Loucy (cell line): ENCODE measurements at regions not wholly inside any gene's neighbourhood (a gene's known extent, or its start where the extent isn't known, plus 50 kb on each side); places are given as distances from the start of the nearest gene placed in this dataset.

Experiments
- H2AFZ ChIP-seq: fragments of 200-600 bp; sonication (generic); 2 replicates; pipeline ENCODE4 v1.6.0; 2016; ENCODE audit warnings: antibody characterized with exemption, mild to moderate bottlenecking, low read length, moderate library complexity
- H3F3A ChIP-seq: fragments of 200-600 bp; 2 replicates; pipeline ENCODE4 v1.6.0; 2016; ENCODE audit warnings: antibody characterized with exemption, low read depth, mild to moderate bottlenecking
- H3K27me3 ChIP-seq: fragments of 200-600 bp; sonication (generic); 2 replicates; pipeline ENCODE4 v1.6.1; 2014; ENCODE audit warnings: low read length, mild to moderate bottlenecking; ENCODE audit not compliant: insufficient read depth, poor library complexity, severe bottlenecking
- H3K36me3 ChIP-seq: fragments of 200-600 bp; sonication (generic); 2 replicates; pipeline ENCODE4 v1.6.1; 2016; ENCODE audit warnings: low read length; ENCODE audit not compliant: insufficient read depth
- H3K4me1 ChIP-seq: fragments of 200-600 bp; sonication (generic); 2 replicates; pipeline ENCODE4 v1.5.1; 2014; ENCODE audit warnings: low read length, mild to moderate bottlenecking; ENCODE audit not compliant: insufficient read depth, poor library complexity, severe bottlenecking
- H3K4me2 ChIP-seq: fragments of 200-600 bp; sonication (generic); 2 replicates; pipeline ENCODE4 v1.6.0; 2014; ENCODE audit warnings: antibody characterized with exemption, low read length, low read depth, mild to moderate bottlenecking; ENCODE audit not compliant: poor library complexity, severe bottlenecking
- H3K4me3 ChIP-seq: fragments of 200-600 bp; sonication (generic); 2 replicates; pipeline ENCODE4 v1.5.1; 2014; ENCODE audit warnings: low read length, mild to moderate bottlenecking, mixed read lengths; ENCODE audit not compliant: poor library complexity, severe bottlenecking
- H3K79me2 ChIP-seq: fragments of 200-600 bp; sonication (generic); 2 replicates; pipeline ENCODE4 v1.6.1; 2014; ENCODE audit warnings: low read length; ENCODE audit not compliant: insufficient read depth
- H3K9ac ChIP-seq: fragments of 200-600 bp; sonication (generic); 2 replicates; pipeline ENCODE4 v1.6.0; 2014; ENCODE audit warnings: mild to moderate bottlenecking, low read depth, low read length, moderate library complexity; ENCODE audit not compliant: poor library complexity, severe bottlenecking
- H3K9me2 ChIP-seq: fragments of 200-600 bp; sonication (generic); replicated peaks from 2 replicates; pipeline ENCODE4 v1.6.1; 2016; ENCODE audit warnings: low read depth, low read length, mixed read lengths
- H3K9me3 ChIP-seq: fragments of 200-600 bp; sonication (generic); 2 replicates; pipeline ENCODE4 v1.6.1; 2014; ENCODE audit warnings: mild to moderate bottlenecking, antibody characterized with exemption, low read length, low read depth; ENCODE audit not compliant: insufficient read depth
- H4K20me1 ChIP-seq: fragments of 200-600 bp; sonication (generic); 2 replicates; pipeline ENCODE4 v1.6.0; 2014; ENCODE audit warnings: antibody characterized with exemption, low read length, mild to moderate bottlenecking; ENCODE audit not compliant: insufficient read depth, poor library complexity, severe bottlenecking
- EZH2phosphoT487 ChIP-seq: fragments of 200-600 bp; IDR thresholded peaks from 2 replicates; pipeline ENCODE4 v1.6.1; 2018; ENCODE audit warnings: antibody characterized with exemption, mild to moderate bottlenecking, moderate library complexity, borderline replicate concordance
- TF ChIP-seq, protein P1 (sequence below): fragments of 200-600 bp; sonication (generic); conservative IDR thresholded peaks from 2 replicates; pipeline ENCODE4 v1.5.1; 2014; ENCODE audit warnings: mild to moderate bottlenecking, antibody characterized with exemption, low read length

- no peaks in the 10 kb centered on the region for H4K20me1 ChIP-seq
- H3K79me2 ChIP-seq = no peaks in the 10 kb centered on the region
- no peak overlapping the region for H3K9ac ChIP-seq
- no peaks in the 10 kb centered on the region for H3K27me3 ChIP-seq
- H3K4me3 ChIP-seq = no peak overlapping the region
- no peak overlapping the region for H2AFZ ChIP-seq
- TF ChIP-seq EZH2phosphoT487 = no peak
- TF ChIP-seq, protein P1, sequence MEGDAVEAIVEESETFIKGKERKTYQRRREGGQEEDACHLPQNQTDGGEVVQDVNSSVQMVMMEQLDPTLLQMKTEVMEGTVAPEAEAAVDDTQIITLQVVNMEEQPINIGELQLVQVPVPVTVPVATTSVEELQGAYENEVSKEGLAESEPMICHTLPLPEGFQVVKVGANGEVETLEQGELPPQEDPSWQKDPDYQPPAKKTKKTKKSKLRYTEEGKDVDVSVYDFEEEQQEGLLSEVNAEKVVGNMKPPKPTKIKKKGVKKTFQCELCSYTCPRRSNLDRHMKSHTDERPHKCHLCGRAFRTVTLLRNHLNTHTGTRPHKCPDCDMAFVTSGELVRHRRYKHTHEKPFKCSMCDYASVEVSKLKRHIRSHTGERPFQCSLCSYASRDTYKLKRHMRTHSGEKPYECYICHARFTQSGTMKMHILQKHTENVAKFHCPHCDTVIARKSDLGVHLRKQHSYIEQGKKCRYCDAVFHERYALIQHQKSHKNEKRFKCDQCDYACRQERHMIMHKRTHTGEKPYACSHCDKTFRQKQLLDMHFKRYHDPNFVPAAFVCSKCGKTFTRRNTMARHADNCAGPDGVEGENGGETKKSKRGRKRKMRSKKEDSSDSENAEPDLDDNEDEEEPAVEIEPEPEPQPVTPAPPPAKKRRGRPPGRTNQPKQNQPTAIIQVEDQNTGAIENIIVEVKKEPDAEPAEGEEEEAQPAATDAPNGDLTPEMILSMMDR = no peak
- no peak overlapping the region for H3K4me2 ChIP-seq
- H3K9me2 ChIP-seq = no peaks in the 10 kb centered on the region
- no peaks in the 10 kb centered on the region for H3F3A ChIP-seq
- no peaks in the 10 kb centered on the region for H3K36me3 ChIP-seq
- H3K4me1 ChIP-seq = no peaks in the 10 kb centered on the region
- no peaks in the 10 kb centered on the region for H3K9me3 ChIP-seq
These were observed 201.2 kb downstream of the NDFIP2 start for GRCh38 chr13:79682164-79682563.

DNA sequence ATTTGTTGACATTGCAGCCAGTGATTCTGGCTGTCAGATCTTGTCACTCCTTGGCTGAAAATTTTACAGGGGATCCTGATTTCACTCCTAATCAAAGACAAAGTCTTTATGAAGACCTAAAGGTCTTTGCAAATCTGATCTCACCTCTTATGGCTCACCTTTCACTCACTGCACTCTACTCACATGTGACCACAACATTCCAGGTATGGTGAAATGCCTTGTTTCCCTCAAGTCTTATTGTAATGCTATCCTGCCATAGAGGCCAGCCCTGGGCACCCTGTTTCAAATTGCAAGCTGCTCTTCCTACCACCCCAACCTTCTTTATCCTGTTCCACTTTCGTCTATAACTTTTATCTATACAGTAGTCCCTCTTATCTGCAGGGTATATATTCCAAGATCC lies 200.1 kb downstream of the NDFIP2 start:
- TF ChIP-seq, protein P1 = no peak
- TF ChIP-seq EZH2phosphoT487 = no peak
- H2AFZ ChIP-seq = no peak overlapping the region
- H3K27me3 ChIP-seq = no peaks in the 10 kb centered on the region
- H3K9me2 ChIP-seq = no peaks in the 10 kb centered on the region
- no peaks in the 10 kb centered on the region for H3F3A ChIP-seq
- no peak overlapping the region for H3K4me3 ChIP-seq
- no peaks in the 10 kb centered on the region for H4K20me1 ChIP-seq
- no peak overlapping the region for H3K9ac ChIP-seq
- H3K36me3 ChIP-seq = no peaks in the 10 kb centered on the region
- H3K9me3 ChIP-seq = no peaks in the 10 kb centered on the region
- no peaks in the 10 kb centered on the region for H3K79me2 ChIP-seq
- H3K4me1 ChIP-seq = no peaks in the 10 kb centered on the region
- H3K4me2 ChIP-seq = no peak overlapping the region

DNA sequence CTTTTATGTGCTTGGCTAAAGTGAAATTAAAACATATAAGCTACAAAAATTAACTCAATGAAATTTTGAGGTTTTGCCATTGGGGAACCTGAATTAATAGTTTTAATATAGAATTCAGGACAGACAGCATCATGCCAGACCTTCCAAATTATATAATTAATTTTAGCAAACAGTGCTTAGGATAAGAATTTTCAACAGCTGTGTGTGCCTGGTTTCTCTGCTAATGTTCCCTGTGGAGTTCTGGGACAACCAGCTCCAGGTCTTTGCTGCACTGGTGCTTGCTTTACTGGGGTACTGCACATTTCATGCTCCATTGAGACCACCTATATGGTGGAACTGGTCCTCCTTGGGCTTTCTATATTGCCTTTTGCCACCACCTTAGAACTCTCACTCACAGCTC lies 199.5 kb downstream of the NDFIP2 start:
- H4K20me1 ChIP-seq = no peaks in the 10 kb centered on the region
- no peak overlapping the region for H2AFZ ChIP-seq
- no peak for TF ChIP-seq EZH2phosphoT487
- TF ChIP-seq, protein P1 = no peak
- H3K4me1 ChIP-seq = no peaks in the 10 kb centered on the region
- H3K36me3 ChIP-seq = no peaks in the 10 kb centered on the region
- no peaks in the 10 kb centered on the region for H3K9me2 ChIP-seq
- no peaks in the 10 kb centered on the region for H3K9me3 ChIP-seq
- no peak overlapping the region for H3K9ac ChIP-seq
- no peaks in the 10 kb centered on the region for H3F3A ChIP-seq
- H3K4me2 ChIP-seq = no peak overlapping the region
- no peak overlapping the region for H3K4me3 ChIP-seq
- H3K27me3 ChIP-seq = no peaks in the 10 kb centered on the region
- no peaks in the 10 kb centered on the region for H3K79me2 ChIP-seq
